ENCODE measurements at regions not wholly inside any gene's neighbourhood (a gene's known extent, or its start where the extent isn't known, plus 50 kb on each side); places are given as distances from the start of the nearest gene placed in this dataset.

DNA sequence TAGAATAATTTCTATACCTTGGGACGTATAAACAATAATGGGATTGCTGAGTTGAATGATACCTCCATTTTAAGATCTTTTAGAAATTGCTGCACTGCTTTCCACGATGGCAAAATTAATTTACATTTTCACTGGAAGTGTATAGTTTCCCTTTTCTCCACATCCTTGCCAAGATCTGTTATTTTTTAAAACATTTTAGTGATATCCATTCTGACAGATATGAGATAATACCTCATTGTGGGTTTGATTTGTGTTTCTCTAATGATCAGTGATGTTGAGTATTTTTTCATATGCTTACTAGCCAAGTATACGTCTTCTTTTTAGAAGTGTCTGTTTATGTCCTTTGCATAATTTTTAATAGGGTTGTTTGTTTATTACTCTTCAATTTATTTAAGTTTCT lies 908.5 kb upstream of the CNTNAP5 start:
- no peaks in the 10 kb centered on the region for H3K4me1 ChIP-seq (ENCODE audit: control insufficient read depth in 1 of 2, insufficient read depth in 2 of 2, low read length in 2 of 2)
- H3K36me3 ChIP-seq (ENCODE audit: control insufficient read depth in 1 of 2, insufficient read depth in 2 of 2, low read length in 2 of 2), result no peaks in the 10 kb centered on the region
- no peak overlapping the region for H3K27ac ChIP-seq (ENCODE audit: low read depth, low read length)
- H3K9ac ChIP-seq (ENCODE audit: low read depth in 1 of 2, low read length in 2 of 2), result no peak overlapping the region
- peaks cover 3 to 6% of the 10 kb centered on the region in 2 donors for H3K9me3 ChIP-seq (ENCODE audit: control insufficient read depth in 1 of 2, low read length in 2 of 2)
- no peak overlapping the region for H3K4me3 ChIP-seq (ENCODE audit: low read depth in 1 of 2, low read length in 2 of 2)
- no peaks in the 10 kb centered on the region for H3K27me3 ChIP-seq (ENCODE audit: control insufficient read depth in 1 of 2, insufficient read depth in 2 of 2, low read length in 2 of 2)

DNA sequence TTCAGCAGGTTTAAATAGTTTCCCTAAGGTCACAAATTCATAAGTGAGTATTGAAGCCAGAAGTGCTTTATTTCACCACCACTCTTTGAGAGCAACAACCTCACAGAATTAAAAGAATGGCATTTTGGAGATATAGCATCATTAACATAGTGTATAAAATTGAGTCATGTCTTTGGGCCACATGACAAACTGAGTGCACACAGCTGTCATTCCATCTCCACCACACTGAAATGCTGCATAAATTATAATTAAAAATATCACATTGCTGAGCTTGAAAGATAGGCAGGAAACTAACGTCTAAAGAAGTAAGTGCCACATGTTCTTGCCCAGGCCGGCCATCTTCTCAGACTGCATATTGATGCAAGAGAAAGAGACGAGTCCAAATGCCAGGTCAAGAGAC lies 897.9 kb upstream of the CNTNAP5 start:
- no peaks in the 10 kb centered on the region for H3K27me3 ChIP-seq (ENCODE audit: control insufficient read depth in 1 of 2, insufficient read depth in 2 of 2, low read length in 2 of 2)
- H3K9ac ChIP-seq (ENCODE audit: low read depth in 1 of 2, low read length in 2 of 2), result no peak overlapping the region
- H3K4me3 ChIP-seq (ENCODE audit: low read depth in 1 of 2, low read length in 2 of 2), result no peak overlapping the region
- H3K9me3 ChIP-seq (ENCODE audit: control insufficient read depth in 1 of 2, low read length in 2 of 2), result peaks cover 4 to 11% of the 10 kb centered on the region in 2 donors
- no peaks in the 10 kb centered on the region for H3K36me3 ChIP-seq (ENCODE audit: control insufficient read depth in 1 of 2, insufficient read depth in 2 of 2, low read length in 2 of 2)
- no peaks in the 10 kb centered on the region for H3K4me1 ChIP-seq (ENCODE audit: control insufficient read depth in 1 of 2, insufficient read depth in 2 of 2, low read length in 2 of 2)
- no peak overlapping the region for H3K27ac ChIP-seq (ENCODE audit: low read depth, low read length)

DNA sequence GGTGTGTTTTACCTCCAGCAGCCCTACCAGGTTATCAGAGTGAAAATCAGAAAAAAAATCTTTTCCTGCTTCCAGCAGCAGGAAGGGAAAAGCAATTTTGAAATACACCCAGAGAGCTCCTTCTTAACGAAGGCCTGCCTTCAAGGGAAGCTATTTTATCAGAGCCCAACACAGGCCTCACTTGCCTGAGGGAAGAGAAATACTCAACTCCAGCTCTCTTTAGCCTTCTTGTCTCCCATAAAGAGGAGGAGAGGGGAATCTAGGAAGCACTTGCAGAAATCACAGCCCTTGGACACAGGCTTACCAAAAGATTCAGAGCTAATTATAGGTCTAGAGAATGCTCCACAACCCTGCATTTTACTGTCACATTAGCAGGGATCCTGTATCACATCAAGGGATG lies 896.1 kb upstream of the CNTNAP5 start:
- H3K4me3 ChIP-seq (ENCODE audit: low read depth in 1 of 2, low read length in 2 of 2), result no peak overlapping the region
- H3K27ac ChIP-seq (ENCODE audit: low read depth, low read length), result no peak overlapping the region
- peaks cover 4 to 16% of the 10 kb centered on the region in 2 donors for H3K9me3 ChIP-seq (ENCODE audit: control insufficient read depth in 1 of 2, low read length in 2 of 2)
- H3K9ac ChIP-seq (ENCODE audit: low read depth in 1 of 2, low read length in 2 of 2), result no peak overlapping the region
- H3K36me3 ChIP-seq (ENCODE audit: control insufficient read depth in 1 of 2, insufficient read depth in 2 of 2, low read length in 2 of 2), result no peaks in the 10 kb centered on the region
- no peaks in the 10 kb centered on the region for H3K4me1 ChIP-seq (ENCODE audit: control insufficient read depth in 1 of 2, insufficient read depth in 2 of 2, low read length in 2 of 2)
- H3K27me3 ChIP-seq (ENCODE audit: control insufficient read depth in 1 of 2, insufficient read depth in 2 of 2, low read length in 2 of 2), result no peaks in the 10 kb centered on the region

DNA sequence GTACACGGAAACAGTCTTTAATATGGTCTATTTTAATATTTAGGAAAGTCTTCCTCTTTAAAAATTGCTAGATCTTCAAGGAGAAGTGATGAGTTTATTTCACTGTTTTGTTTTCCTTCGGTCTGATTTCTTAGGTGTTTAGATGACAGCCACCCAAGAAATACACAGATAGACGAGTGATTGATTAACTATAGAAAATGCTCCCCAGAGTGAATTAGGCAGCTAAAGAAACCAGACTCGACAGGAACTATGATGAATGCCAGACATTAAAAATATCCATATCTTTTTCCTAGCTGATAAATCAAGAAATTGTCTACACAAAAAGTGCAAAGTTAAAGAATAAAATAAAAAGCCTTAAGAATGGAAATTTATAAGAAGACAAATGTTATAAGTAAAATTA lies 888.7 kb upstream of the CNTNAP5 start:
- Histone ChIP-seq H3K36me3 (ENCODE audit: control insufficient read depth in 1 of 2, insufficient read depth in 2 of 2, low read length in 2 of 2) (no peaks in the 10 kb centered on the region), H3K4me1 (ENCODE audit: control insufficient read depth in 1 of 2, insufficient read depth in 2 of 2, low read length in 2 of 2) (no peaks in the 10 kb centered on the region), H3K9ac (ENCODE audit: low read depth in 1 of 2, low read length in 2 of 2) (no peak overlapping the region), H3K4me3 (ENCODE audit: low read depth in 1 of 2, low read length in 2 of 2) (no peak overlapping the region), H3K27me3 (ENCODE audit: control insufficient read depth in 1 of 2, insufficient read depth in 2 of 2, low read length in 2 of 2) (no peaks in the 10 kb centered on the region), H3K9me3 (ENCODE audit: control insufficient read depth in 1 of 2, low read length in 2 of 2) (peaks cover 0 to 10% of the 10 kb centered on the region in 2 donors), H3K27ac (ENCODE audit: low read depth, low read length) (no peak overlapping the region)

DNA sequence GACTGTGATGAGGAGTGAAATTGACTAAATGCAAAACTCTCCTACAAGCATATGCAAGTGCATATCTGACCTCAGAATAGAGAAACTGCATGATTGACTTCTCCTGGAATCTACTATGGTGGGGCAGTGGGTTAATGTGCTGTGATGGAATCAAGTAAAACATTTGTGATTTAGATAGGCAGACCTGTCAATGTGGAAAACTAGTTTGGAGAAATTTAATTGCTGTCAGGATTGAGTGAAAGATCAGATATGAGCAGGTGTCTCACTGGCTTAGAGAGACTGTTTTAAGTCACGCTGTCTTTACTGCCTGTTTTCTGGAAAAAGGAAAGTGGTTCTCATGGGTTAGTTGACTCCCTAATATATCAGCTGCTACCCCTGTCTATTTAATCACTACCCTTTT lies 881.0 kb upstream of the CNTNAP5 start:
- Histone ChIP-seq H3K27me3 (ENCODE audit: control insufficient read depth in 1 of 2, insufficient read depth in 2 of 2, low read length in 2 of 2) (no peaks in the 10 kb centered on the region), H3K4me3 (ENCODE audit: low read depth in 1 of 2, low read length in 2 of 2) (no peak overlapping the region), H3K9me3 (ENCODE audit: control insufficient read depth in 1 of 2, low read length in 2 of 2) (peaks cover 0 to 4% of the 10 kb centered on the region in 2 donors), H3K4me1 (ENCODE audit: control insufficient read depth in 1 of 2, insufficient read depth in 2 of 2, low read length in 2 of 2) (no peaks in the 10 kb centered on the region), H3K9ac (ENCODE audit: low read depth in 1 of 2, low read length in 2 of 2) (no peak overlapping the region), H3K36me3 (ENCODE audit: control insufficient read depth in 1 of 2, insufficient read depth in 2 of 2, low read length in 2 of 2) (no peaks in the 10 kb centered on the region), H3K27ac (ENCODE audit: low read depth, low read length) (no peak overlapping the region)

DNA sequence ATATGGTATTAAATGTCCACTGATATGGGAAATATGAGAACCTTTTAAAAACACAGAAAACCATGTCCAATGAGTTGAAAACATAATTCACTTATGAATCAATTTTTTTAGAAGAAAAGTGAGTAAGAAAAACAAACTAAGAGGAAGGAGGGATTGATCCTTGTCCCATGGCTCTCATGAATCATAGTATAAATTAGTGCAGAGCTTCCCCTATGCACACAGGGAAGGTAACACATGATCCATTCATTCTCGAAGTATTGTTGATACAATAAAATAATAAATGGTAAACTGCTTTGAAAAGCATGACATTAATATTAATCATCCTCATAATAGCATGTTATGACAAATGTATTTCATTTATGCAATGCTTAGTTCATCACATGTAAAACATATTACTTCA lies 872.0 kb upstream of the CNTNAP5 start:
- peaks cover 3 to 4% of the 10 kb centered on the region in 2 donors for H3K9me3 ChIP-seq (ENCODE audit: control insufficient read depth in 1 of 2, low read length in 2 of 2)
- H3K9ac ChIP-seq (ENCODE audit: low read depth in 1 of 2, low read length in 2 of 2), result no peak overlapping the region
- H3K36me3 ChIP-seq (ENCODE audit: control insufficient read depth in 1 of 2, insufficient read depth in 2 of 2, low read length in 2 of 2), result no peaks in the 10 kb centered on the region
- no peak overlapping the region for H3K27ac ChIP-seq (ENCODE audit: low read depth, low read length)
- H3K4me1 ChIP-seq (ENCODE audit: control insufficient read depth in 1 of 2, insufficient read depth in 2 of 2, low read length in 2 of 2), result no peaks in the 10 kb centered on the region
- H3K27me3 ChIP-seq (ENCODE audit: control insufficient read depth in 1 of 2, insufficient read depth in 2 of 2, low read length in 2 of 2), result no peaks in the 10 kb centered on the region
- no peak overlapping the region for H3K4me3 ChIP-seq (ENCODE audit: low read depth in 1 of 2, low read length in 2 of 2)

DNA sequence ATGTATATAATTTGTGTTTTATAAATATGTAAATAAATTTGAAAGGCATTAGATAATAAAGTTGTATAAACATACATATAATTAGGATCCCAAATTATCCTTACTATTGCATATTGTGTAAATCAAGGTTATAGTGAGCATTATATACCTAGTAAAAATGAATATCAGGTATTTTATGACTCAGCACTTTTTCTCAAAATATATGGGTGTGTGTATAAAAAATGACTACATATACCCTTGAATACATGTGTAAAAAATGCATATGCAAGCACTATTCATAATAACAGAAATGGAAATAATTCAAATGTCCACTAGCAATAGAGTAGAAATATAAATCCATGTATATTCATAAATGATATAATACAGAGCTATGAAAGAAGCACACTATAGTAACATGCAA lies 870.9 kb upstream of the CNTNAP5 start:
- no peak overlapping the region for H3K27ac ChIP-seq (ENCODE audit: low read depth, low read length)
- H3K9ac ChIP-seq (ENCODE audit: low read depth in 1 of 2, low read length in 2 of 2), result no peak overlapping the region
- no peaks in the 10 kb centered on the region for H3K4me1 ChIP-seq (ENCODE audit: control insufficient read depth in 1 of 2, insufficient read depth in 2 of 2, low read length in 2 of 2)
- H3K4me3 ChIP-seq (ENCODE audit: low read depth in 1 of 2, low read length in 2 of 2), result no peak overlapping the region
- H3K36me3 ChIP-seq (ENCODE audit: control insufficient read depth in 1 of 2, insufficient read depth in 2 of 2, low read length in 2 of 2), result no peaks in the 10 kb centered on the region
- peaks cover 3 to 4% of the 10 kb centered on the region in 2 donors for H3K9me3 ChIP-seq (ENCODE audit: control insufficient read depth in 1 of 2, low read length in 2 of 2)
- H3K27me3 ChIP-seq (ENCODE audit: control insufficient read depth in 1 of 2, insufficient read depth in 2 of 2, low read length in 2 of 2), result no peaks in the 10 kb centered on the region

DNA sequence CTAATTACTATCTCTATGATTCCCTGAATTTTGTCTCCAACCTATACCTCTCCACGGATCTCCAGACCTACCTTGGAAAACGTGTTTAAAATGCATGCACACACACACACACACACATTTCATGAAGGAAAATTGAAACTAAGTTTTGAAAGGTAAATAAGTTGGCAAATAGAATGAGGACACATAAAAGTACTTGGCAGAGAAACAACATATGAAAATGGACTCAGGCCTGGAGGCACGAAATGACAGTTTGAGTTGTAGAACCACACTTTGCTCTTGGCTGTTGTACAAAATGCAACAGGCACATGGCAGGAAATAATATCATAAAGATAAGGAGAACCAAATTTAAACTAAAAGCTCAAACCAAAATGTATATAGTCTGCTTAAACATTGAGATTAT lies 868.1 kb upstream of the CNTNAP5 start:
- Histone ChIP-seq H3K4me1 (ENCODE audit: control insufficient read depth in 1 of 2, insufficient read depth in 2 of 2, low read length in 2 of 2) (no peaks in the 10 kb centered on the region), H3K27me3 (ENCODE audit: control insufficient read depth in 1 of 2, insufficient read depth in 2 of 2, low read length in 2 of 2) (no peaks in the 10 kb centered on the region), H3K9me3 (ENCODE audit: control insufficient read depth in 1 of 2, low read length in 2 of 2) (peaks cover 2 to 4% of the 10 kb centered on the region in 2 donors), H3K4me3 (ENCODE audit: low read depth in 1 of 2, low read length in 2 of 2) (no peak overlapping the region), H3K9ac (ENCODE audit: low read depth in 1 of 2, low read length in 2 of 2) (no peak overlapping the region), H3K36me3 (ENCODE audit: control insufficient read depth in 1 of 2, insufficient read depth in 2 of 2, low read length in 2 of 2) (no peaks in the 10 kb centered on the region), H3K27ac (ENCODE audit: low read depth, low read length) (no peak overlapping the region)

DNA sequence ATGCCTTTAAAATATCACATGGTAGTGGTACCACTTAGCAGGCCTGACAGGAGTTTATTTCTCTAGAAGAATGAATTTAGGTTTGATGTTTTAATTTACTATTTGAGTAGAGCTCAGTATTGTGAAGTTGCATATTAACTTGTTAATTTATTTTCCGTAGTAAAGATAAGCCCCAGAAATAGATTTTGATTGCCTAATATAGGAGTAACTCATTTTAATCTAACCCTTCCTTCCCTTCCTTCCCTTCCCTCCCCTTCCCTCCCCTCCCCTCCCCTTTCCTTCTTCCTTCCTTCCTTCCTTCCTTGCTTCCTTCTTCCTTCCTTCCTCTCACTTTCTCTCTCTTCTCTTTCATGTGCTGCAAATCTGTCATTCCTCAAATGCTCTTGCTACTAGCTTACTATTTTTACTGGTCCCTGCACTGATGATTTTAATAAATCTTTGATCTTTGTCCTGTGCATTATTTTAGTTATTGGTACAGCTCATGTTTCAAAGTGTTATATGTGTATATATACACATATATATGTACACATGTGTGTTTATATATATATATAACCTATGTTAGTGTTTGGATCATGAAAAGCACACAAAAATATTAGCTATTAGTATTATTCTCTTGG lies 862.6 kb upstream of the CNTNAP5 start:
- Histone ChIP-seq H3K9ac (ENCODE audit: low read depth in 1 of 2, low read length in 2 of 2) (no peak overlapping the region), H3K4me1 (ENCODE audit: control insufficient read depth in 1 of 2, insufficient read depth in 2 of 2, low read length in 2 of 2) (no peaks in the 10 kb centered on the region), H3K36me3 (ENCODE audit: control insufficient read depth in 1 of 2, insufficient read depth in 2 of 2, low read length in 2 of 2) (no peaks in the 10 kb centered on the region), H3K27ac (ENCODE audit: low read depth, low read length) (no peak overlapping the region), H3K4me3 (ENCODE audit: low read depth in 1 of 2, low read length in 2 of 2) (no peak overlapping the region), H3K27me3 (ENCODE audit: control insufficient read depth in 1 of 2, insufficient read depth in 2 of 2, low read length in 2 of 2) (no peaks in the 10 kb centered on the region), H3K9me3 (ENCODE audit: control insufficient read depth in 1 of 2, low read length in 2 of 2) (peaks cover 4 to 9% of the 10 kb centered on the region in 2 donors)

DNA sequence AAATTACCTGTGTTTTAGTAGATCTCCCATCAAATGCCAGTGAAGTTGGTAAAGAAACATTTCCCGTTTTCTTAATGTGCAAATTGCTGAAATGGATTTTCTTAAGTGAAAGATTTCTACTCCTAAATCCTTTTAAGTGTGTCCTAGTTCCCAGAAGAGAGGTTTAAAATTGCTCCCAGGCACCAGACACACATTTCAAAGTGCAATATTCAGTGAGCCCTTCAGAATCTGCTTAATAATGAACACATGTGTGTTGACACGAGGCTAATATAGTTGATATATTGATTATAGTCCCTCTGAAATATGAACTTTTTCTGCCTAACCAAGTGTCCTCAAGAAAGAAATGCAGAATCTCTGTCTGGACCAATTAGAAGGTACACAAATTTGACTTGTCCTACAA lies 861.7 kb upstream of the CNTNAP5 start:
- H3K27ac ChIP-seq (ENCODE audit: low read depth, low read length), result no peak overlapping the region
- H3K36me3 ChIP-seq (ENCODE audit: control insufficient read depth in 1 of 2, insufficient read depth in 2 of 2, low read length in 2 of 2), result no peaks in the 10 kb centered on the region
- H3K9me3 ChIP-seq (ENCODE audit: control insufficient read depth in 1 of 2, low read length in 2 of 2), result peaks cover 7 to 10% of the 10 kb centered on the region in 2 donors
- no peaks in the 10 kb centered on the region for H3K4me1 ChIP-seq (ENCODE audit: control insufficient read depth in 1 of 2, insufficient read depth in 2 of 2, low read length in 2 of 2)
- no peaks in the 10 kb centered on the region for H3K27me3 ChIP-seq (ENCODE audit: control insufficient read depth in 1 of 2, insufficient read depth in 2 of 2, low read length in 2 of 2)
- no peak overlapping the region for H3K4me3 ChIP-seq (ENCODE audit: low read depth in 1 of 2, low read length in 2 of 2)
- no peak overlapping the region for H3K9ac ChIP-seq (ENCODE audit: low read depth in 1 of 2, low read length in 2 of 2)

DNA sequence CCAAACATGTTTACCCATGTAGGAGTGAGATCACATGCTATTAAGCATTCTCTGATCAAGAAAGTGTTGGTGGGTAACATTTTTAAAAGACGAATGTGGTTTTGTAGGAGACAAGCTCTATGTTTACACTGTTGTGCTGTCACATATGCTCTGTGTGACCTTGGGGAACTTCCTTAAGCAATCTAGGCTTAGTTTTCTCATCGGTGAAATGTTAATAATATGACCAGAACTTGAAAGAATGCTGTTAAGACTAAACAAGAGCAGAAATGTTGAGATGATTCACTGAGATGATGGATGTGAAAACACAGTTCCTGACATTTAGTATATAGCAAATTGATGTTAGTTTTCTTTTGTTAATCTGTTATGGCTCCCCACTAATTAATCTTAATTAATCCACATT lies 860.9 kb upstream of the CNTNAP5 start:
- Histone ChIP-seq H3K4me1 (ENCODE audit: control insufficient read depth in 1 of 2, insufficient read depth in 2 of 2, low read length in 2 of 2) (no peaks in the 10 kb centered on the region), H3K4me3 (ENCODE audit: low read depth in 1 of 2, low read length in 2 of 2) (no peak overlapping the region), H3K9me3 (ENCODE audit: control insufficient read depth in 1 of 2, low read length in 2 of 2) (peaks cover 8 to 12% of the 10 kb centered on the region in 2 donors), H3K9ac (ENCODE audit: low read depth in 1 of 2, low read length in 2 of 2) (no peak overlapping the region), H3K27me3 (ENCODE audit: control insufficient read depth in 1 of 2, insufficient read depth in 2 of 2, low read length in 2 of 2) (no peaks in the 10 kb centered on the region), H3K36me3 (ENCODE audit: control insufficient read depth in 1 of 2, insufficient read depth in 2 of 2, low read length in 2 of 2) (no peaks in the 10 kb centered on the region), H3K27ac (ENCODE audit: low read depth, low read length) (no peak overlapping the region)

Measured in duodenal mucosa (tissue), 2 donors.